WTC11 (cell line): ENCODE measurements at regions not wholly inside any gene's neighbourhood (a gene's known extent, or its start where the extent isn't known, plus 50 kb on each side); places are given as distances from the start of the nearest gene placed in this dataset.

Experiments
- ATAC-seq: fragments of 200-7000 bp; cut with Tn5 transposase; 2 replicates; pipeline ENCODE4 v1.10.0; 2021; ENCODE audit warnings: mild to moderate bottlenecking, moderate library complexity
- CTCF ChIA-PET: fragments of 300-600 bp; sonication (Branson Sonifier 250); formaldehyde crosslinking; loops from one replicate; lab custom pipeline; 2021; ENCODE audit warnings: antibody characterized with exemption; lab: Charles Lee
- POLR2A ChIA-PET: fragments of 350-600 bp; sonication (Branson Sonifier 250); formaldehyde crosslinking; loops from one replicate; lab custom pipeline; 2021; ENCODE audit warnings: antibody characterized with exemption; lab: Charles Lee
- DNase-seq: peaks from one replicate; pipeline ENCODE4 v3.0.0; 2021; ENCODE audit warnings: low spot score
- H3K27ac Mint-ChIP-seq: 2 replicates; pipeline ENCODE4 v1.8.0; 2021; ENCODE audit warnings: mixed read lengths
- H3K27me3 Mint-ChIP-seq: 2 replicates; pipeline ENCODE4 v1.8.0; 2021; ENCODE audit warnings: low read depth, mild to moderate bottlenecking, moderate library complexity, mixed read lengths
- H3K36me3 Mint-ChIP-seq: 2 replicates; pipeline ENCODE4 v1.8.0; 2021; ENCODE audit warnings: mixed read lengths
- H3K4me1 Mint-ChIP-seq: 2 replicates; pipeline ENCODE4 v1.8.0; 2022; ENCODE audit warnings: mixed read lengths
- H3K4me3 Mint-ChIP-seq: 2 replicates; pipeline ENCODE4 v1.8.0; 2021; ENCODE audit warnings: mild to moderate bottlenecking, moderate library complexity, mixed read lengths
- H3K9me3 Mint-ChIP-seq: 2 replicates; pipeline ENCODE4 v1.8.0; 2021; ENCODE audit warnings: mixed read lengths
- GABPB1 ChIP-seq: sonication (generic); formaldehyde crosslinking; IDR thresholded peaks from 2 replicates; pipeline ENCODE4 v1.8.1; 2023; ENCODE audit warnings: mild to moderate bottlenecking, missing genetic modification reagents
- KAT7 ChIP-seq: sonication (generic); formaldehyde crosslinking; IDR thresholded peaks from 2 replicates; pipeline ENCODE4 v1.8.1; 2023; ENCODE audit warnings: missing genetic modification reagents, mild to moderate bottlenecking, borderline replicate concordance
- NR2C2 ChIP-seq: sonication (generic); formaldehyde crosslinking; IDR thresholded peaks from 2 replicates; pipeline ENCODE4 v1.8.0; 2022; ENCODE audit warnings: mild to moderate bottlenecking, missing genetic modification reagents
- SMAD4 ChIP-seq: sonication (generic); formaldehyde crosslinking; IDR thresholded peaks from 2 replicates; pipeline ENCODE4 v1.8.0; 2022; ENCODE audit warnings: mild to moderate bottlenecking, missing genetic modification reagents
- ZNF121 ChIP-seq: sonication (generic); formaldehyde crosslinking; IDR thresholded peaks from 2 replicates; pipeline ENCODE4 v1.8.0; 2023; ENCODE audit warnings: missing genetic modification reagents
- ZNF263 ChIP-seq: sonication (generic); formaldehyde crosslinking; IDR thresholded peaks from 2 replicates; pipeline ENCODE4 v1.8.1; 2022; ENCODE audit warnings: low read depth, mild to moderate bottlenecking, moderate library complexity, missing genetic modification reagents
- ZNF416 ChIP-seq: fragments of 250-450 bp; sonication (Bioruptor Pico); IDR thresholded peaks from 2 replicates; pipeline ENCODE4 v1.9.0; 2021; ENCODE audit warnings: mild to moderate bottlenecking, inconsistent platforms
- ZNF671 ChIP-seq: fragments of 250-450 bp; sonication (Bioruptor Pico); IDR thresholded peaks from 2 replicates; pipeline ENCODE4 v1.8.0; 2021; ENCODE audit warnings: mild to moderate bottlenecking
- TF ChIP-seq, protein P1 (sequence below): fragments of 250-450 bp; sonication (Bioruptor Pico); conservative IDR thresholded peaks from 2 replicates; pipeline ENCODE4 v1.9.0; 2021; ENCODE audit warnings: mild to moderate bottlenecking
- TF ChIP-seq, protein P2 (sequence below): fragments of 250-450 bp; sonication (Bioruptor Pico); IDR thresholded peaks from 2 replicates; pipeline ENCODE4 v1.9.0; 2021; ENCODE audit warnings: mild to moderate bottlenecking
- TF ChIP-seq, protein P3 (sequence below): sonication (generic); formaldehyde crosslinking; IDR thresholded peaks from 2 replicates; pipeline ENCODE4 v1.8.1; 2022; ENCODE audit warnings: low read depth, missing genetic modification reagents, borderline replicate concordance
- TF ChIP-seq, protein P4 (sequence below): sonication (generic); formaldehyde crosslinking; IDR thresholded peaks from 2 replicates; pipeline ENCODE4 v1.8.1; 2023; ENCODE audit warnings: mild to moderate bottlenecking, missing genetic modification reagents
- TF ChIP-seq, protein P5 (sequence below): sonication (generic); formaldehyde crosslinking; conservative IDR thresholded peaks from 2 replicates; pipeline ENCODE4 v1.8.1; 2023; ENCODE audit warnings: mild to moderate bottlenecking, low read depth, missing genetic modification reagents, moderate library complexity
- TF ChIP-seq, protein P6 (sequence below): sonication (generic); formaldehyde crosslinking; IDR thresholded peaks from 2 replicates; pipeline ENCODE4 v1.8.1; 2022; ENCODE audit warnings: low read depth, mild to moderate bottlenecking, moderate library complexity, missing genetic modification reagents, borderline replicate concordance
- TF ChIP-seq, protein P7 (sequence below): sonication (generic); formaldehyde crosslinking; IDR thresholded peaks from 2 replicates; pipeline ENCODE4 v1.8.0; 2022; ENCODE audit warnings: mild to moderate bottlenecking, missing genetic modification reagents

DNA sequence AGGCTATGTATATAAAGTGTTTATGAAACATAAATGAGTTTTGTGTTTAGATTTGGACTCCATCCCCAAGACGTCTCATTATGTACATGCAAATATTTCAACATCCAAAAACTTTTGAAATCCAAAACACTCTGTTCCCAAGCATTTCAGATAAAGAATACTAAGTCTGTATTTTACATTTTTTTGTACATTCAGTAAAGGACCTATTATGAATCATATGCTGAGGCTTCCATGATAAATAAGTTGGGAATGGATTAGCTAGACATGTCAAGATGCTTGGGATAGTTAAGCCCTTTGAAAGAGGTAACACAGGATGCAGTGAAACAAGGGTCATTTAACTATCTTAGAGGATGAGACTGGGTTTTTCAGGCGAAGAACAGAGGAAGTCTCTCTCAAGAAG, 262.9 kb downstream of the SNX13 start (continued):
- TF ChIP-seq, protein P1, sequence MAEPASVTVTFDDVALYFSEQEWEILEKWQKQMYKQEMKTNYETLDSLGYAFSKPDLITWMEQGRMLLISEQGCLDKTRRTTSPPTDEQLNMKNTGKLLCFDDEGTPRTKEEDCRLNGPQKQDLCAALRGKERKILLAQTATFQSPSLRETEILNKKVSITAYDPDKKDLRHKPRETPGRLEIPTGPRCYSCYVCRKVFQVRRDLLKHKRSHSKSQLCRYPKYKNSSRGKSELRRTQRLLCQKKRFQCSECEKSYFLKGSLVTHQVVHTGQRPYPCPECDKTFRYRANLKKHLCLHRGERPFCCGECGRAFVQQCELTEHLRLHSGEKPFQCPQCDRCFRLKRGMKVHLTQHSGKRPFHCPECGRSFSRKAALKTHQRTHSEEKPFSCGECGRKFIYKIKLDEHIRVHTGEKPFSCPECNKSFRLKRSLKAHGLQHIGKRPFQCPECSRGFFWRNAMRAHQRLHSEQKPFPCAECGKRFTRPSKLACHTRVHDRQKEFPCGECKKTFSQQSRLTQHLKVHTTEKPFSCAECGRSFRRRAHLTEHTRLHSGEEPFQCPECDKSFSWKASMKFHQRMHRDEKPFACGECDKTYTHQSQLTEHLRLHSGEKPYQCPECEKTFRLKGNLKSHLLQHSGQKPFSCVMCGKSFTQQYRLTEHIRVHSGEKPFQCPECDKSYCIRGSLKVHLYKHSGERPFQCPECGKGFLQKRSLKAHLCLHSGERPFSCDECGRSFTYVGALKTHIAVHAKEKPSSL (CRISPR knock-in tag) = no peak
- TF ChIP-seq GABPB1 (CRISPR knock-in tag) = no peak
- TF ChIP-seq, protein P2, sequence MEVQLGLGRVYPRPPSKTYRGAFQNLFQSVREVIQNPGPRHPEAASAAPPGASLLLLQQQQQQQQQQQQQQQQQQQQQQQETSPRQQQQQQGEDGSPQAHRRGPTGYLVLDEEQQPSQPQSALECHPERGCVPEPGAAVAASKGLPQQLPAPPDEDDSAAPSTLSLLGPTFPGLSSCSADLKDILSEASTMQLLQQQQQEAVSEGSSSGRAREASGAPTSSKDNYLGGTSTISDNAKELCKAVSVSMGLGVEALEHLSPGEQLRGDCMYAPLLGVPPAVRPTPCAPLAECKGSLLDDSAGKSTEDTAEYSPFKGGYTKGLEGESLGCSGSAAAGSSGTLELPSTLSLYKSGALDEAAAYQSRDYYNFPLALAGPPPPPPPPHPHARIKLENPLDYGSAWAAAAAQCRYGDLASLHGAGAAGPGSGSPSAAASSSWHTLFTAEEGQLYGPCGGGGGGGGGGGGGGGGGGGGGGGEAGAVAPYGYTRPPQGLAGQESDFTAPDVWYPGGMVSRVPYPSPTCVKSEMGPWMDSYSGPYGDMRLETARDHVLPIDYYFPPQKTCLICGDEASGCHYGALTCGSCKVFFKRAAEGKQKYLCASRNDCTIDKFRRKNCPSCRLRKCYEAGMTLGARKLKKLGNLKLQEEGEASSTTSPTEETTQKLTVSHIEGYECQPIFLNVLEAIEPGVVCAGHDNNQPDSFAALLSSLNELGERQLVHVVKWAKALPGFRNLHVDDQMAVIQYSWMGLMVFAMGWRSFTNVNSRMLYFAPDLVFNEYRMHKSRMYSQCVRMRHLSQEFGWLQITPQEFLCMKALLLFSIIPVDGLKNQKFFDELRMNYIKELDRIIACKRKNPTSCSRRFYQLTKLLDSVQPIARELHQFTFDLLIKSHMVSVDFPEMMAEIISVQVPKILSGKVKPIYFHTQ = no peak
- TF ChIP-seq, protein P3, sequence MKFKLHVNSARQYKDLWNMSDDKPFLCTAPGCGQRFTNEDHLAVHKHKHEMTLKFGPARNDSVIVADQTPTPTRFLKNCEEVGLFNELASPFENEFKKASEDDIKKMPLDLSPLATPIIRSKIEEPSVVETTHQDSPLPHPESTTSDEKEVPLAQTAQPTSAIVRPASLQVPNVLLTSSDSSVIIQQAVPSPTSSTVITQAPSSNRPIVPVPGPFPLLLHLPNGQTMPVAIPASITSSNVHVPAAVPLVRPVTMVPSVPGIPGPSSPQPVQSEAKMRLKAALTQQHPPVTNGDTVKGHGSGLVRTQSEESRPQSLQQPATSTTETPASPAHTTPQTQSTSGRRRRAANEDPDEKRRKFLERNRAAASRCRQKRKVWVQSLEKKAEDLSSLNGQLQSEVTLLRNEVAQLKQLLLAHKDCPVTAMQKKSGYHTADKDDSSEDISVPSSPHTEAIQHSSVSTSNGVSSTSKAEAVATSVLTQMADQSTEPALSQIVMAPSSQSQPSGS (CRISPR knock-in tag) = no peak
- TF ChIP-seq, protein P4, sequence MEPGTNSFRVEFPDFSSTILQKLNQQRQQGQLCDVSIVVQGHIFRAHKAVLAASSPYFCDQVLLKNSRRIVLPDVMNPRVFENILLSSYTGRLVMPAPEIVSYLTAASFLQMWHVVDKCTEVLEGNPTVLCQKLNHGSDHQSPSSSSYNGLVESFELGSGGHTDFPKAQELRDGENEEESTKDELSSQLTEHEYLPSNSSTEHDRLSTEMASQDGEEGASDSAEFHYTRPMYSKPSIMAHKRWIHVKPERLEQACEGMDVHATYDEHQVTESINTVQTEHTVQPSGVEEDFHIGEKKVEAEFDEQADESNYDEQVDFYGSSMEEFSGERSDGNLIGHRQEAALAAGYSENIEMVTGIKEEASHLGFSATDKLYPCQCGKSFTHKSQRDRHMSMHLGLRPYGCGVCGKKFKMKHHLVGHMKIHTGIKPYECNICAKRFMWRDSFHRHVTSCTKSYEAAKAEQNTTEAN = no peak

DNA sequence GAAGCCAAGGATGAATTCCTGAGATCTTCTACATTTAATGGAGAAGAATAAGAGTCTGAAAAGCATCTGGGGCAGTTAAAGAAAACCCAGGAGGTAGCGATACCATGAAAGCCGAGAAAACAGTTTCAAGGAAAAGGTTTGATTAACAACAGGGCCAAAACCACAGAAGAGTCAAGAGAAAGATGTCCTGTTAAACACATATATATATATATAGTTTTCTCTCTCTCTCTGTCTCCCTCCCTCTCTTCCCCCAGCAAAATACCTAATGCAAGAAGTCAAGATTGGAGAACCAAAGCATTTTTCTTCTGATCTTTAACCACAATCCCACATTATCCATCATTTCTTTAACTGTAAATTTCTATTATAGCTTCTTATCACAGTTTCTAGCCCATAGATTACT, 261.4 kb downstream of the SNX13 start:
- Mint-ChIP-seq H3K27ac (no peak overlapping the region), H3K27me3 (no peaks in the 10 kb centered on the region), H3K4me3 (no peak overlapping the region), H3K36me3 (no peaks in the 10 kb centered on the region), H3K9me3 (peaks cover 11% of the 10 kb centered on the region), H3K4me1 (peaks cover 12% of the 10 kb centered on the region)
- TF ChIP-seq SMAD4 (CRISPR knock-in tag) (no peak), ZNF416 (no peak), NR2C2 (CRISPR knock-in tag) (no peak), ZNF121 (CRISPR knock-in tag) (no peak), ZNF671 (CRISPR knock-in tag) (no peak), ZNF263 (CRISPR knock-in tag) (no peak), KAT7 (CRISPR knock-in tag) (no peak)
- TF ChIP-seq, protein P3 (CRISPR knock-in tag) = no peak
- TF ChIP-seq, protein P5, sequence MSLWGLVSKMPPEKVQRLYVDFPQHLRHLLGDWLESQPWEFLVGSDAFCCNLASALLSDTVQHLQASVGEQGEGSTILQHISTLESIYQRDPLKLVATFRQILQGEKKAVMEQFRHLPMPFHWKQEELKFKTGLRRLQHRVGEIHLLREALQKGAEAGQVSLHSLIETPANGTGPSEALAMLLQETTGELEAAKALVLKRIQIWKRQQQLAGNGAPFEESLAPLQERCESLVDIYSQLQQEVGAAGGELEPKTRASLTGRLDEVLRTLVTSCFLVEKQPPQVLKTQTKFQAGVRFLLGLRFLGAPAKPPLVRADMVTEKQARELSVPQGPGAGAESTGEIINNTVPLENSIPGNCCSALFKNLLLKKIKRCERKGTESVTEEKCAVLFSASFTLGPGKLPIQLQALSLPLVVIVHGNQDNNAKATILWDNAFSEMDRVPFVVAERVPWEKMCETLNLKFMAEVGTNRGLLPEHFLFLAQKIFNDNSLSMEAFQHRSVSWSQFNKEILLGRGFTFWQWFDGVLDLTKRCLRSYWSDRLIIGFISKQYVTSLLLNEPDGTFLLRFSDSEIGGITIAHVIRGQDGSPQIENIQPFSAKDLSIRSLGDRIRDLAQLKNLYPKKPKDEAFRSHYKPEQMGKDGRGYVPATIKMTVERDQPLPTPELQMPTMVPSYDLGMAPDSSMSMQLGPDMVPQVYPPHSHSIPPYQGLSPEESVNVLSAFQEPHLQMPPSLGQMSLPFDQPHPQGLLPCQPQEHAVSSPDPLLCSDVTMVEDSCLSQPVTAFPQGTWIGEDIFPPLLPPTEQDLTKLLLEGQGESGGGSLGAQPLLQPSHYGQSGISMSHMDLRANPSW (CRISPR knock-in tag) = no peak
- TF ChIP-seq, protein P6, sequence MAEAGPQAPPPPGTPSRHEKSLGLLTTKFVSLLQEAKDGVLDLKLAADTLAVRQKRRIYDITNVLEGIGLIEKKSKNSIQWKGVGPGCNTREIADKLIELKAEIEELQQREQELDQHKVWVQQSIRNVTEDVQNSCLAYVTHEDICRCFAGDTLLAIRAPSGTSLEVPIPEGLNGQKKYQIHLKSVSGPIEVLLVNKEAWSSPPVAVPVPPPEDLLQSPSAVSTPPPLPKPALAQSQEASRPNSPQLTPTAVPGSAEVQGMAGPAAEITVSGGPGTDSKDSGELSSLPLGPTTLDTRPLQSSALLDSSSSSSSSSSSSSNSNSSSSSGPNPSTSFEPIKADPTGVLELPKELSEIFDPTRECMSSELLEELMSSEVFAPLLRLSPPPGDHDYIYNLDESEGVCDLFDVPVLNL (CRISPR knock-in tag) = no peak
- TF ChIP-seq, protein P7, sequence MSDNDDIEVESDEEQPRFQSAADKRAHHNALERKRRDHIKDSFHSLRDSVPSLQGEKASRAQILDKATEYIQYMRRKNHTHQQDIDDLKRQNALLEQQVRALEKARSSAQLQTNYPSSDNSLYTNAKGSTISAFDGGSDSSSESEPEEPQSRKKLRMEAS (CRISPR knock-in tag) = no peak
- CTCF ChIA-PET = interaction anchor here (1.2 kb wide), 1 partner anchor 11 kb away, joined by 7 read pairs; no protein-coding TSS in a partner anchor
- POLR2A ChIA-PET = no interaction called here
- DNase-seq (no peak), ATAC-seq (no peak)
